Upper lobe of left lung (tissue), 4 donors: ENCODE measurements at regions not wholly inside any gene's neighbourhood (a gene's known extent, or its start where the extent isn't known, plus 50 kb on each side); places are given as distances from the start of the nearest gene placed in this dataset.

Experiments
- CTCF ChIP-seq, 6 experiments: fragments of 450-650 bp in 4 of 6; fragments of 200-600 bp in 2 of 6; sonication (generic) in 2 of 6; IDR thresholded peaks; one replicate each; pipeline ENCODE4 v1.5.1; 2016 to 2019; ENCODE audit warnings: antibody characterized with exemption in 6 of 6
- POLR2AphosphoS5 ChIP-seq, 2 donors: sonication (generic); formaldehyde crosslinking; IDR thresholded peaks; one replicate each; pipeline ENCODE4 v1.5.1; 2017; ENCODE audit warnings: antibody characterized with exemption in 2 of 2

DNA sequence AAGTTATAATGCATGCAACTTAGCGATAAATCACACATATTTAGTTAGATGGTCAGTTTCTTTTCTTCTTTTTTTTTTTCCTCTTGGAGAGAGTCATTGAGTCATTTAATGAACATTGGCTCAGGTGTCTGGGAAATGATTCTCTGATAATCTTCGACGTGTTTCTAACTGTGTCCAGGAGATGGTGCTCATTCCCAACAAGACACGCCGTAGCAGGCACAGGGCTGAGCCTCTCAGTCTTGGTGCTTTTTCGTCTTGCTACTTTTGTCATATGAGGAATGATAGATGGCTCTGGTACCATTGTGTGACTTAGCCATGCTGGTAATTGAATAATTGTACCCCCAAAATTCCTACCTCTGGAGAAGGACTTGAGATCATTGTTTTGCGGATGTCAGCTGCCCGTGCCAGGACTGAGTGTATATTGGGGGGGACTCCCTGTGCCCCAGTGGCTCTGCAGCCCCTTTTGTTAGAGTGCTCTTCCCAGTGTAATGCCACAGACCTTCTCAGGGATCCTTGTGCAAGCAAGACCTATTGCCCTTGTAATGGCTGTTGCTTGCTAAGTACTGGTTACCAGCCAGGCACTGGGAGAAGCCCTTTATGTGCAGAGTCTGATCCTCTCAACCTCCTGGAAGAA lies 107.6 kb upstream of the CYRIA start:
- TF ChIP-seq CTCF (IDR thresholded peaks at IDR 0.05) (peak in 5 of 6 experiments; percentile 27 to 51 (median 46)), POLR2AphosphoS5 (IDR thresholded peaks at IDR 0.05) (no peak)
